ENCODE measurements at regions not wholly inside any gene's neighbourhood (a gene's known extent, or its start where the extent isn't known, plus 50 kb on each side); places are given as distances from the start of the nearest gene placed in this dataset.

DNA sequence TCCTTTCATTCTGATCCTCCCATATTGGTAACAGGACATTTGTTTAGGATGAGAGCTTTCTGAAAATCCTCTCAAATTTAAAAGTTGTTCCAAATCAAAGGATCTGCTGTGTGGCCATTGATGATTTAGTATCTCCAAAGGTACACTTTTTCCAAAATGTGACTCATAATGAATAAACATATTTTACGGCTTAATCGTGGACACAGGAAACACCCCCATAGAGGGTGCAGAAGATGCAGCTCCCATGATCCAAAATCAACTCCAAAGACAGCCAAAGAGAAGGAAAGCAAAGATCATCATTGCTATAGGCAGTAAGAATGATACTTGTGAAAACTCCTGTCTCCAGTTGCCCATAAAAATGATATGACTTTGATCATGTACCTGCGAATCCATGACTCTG, 239.7 kb downstream of the PIK3R1 start:
- DNase-seq, result no peak

DNA sequence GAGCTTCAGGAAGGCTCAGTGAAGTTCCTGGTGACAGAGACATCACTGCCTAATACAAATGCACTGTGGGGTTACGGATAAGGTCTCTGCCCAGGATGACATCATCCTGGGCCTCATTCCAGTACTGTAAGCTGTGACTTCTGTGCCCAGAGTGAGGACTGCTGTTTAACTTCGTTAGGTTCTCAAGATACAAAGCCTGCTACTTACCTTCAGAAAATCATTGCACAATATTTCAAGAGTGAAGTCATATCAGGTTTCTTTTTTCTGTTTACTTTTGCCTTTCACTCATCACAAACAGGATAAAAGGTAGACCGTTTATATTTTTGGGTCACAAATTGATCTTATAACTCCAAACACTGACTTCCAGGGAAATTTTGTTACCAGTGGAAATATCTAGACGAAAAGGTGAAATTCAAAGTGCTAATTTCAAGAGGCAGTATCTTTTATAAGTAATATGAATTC, 241.2 kb downstream of the PIK3R1 start:
- peak in 2 of 4 experiments; percentile 18 to 40 for DNase-seq

- no peak for DNase-seq
Measured at GRCh38 chr5:68457285-68457684, 241.7 kb downstream of the PIK3R1 start.

DNA sequence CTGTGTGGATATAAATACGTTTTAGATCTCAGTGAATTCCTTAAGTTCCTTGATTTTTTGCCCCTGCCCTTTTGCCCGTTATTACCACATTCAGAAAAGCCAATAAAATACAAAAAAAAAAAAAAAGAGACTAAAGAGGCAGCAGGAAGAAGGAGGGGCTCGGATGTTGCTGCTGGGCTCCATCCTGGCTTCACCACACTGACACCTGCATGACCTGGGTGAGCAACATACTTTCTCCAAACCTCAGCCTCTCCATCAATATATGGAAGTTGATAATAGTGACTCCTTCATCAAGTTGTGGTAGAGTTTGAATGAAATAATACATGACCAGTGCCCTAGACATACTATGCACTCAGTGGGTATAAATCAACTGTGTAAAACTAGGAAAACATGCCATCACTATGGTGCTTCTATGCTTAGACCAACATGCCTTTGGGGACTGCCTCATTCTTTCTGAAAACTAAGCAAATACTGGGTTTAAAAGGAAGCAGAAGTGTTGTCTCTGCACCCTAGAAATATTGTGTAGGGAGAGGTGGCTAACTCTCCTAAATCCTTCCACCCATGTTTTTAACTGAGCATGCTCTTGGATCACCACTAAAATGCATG, 243.0 kb downstream of the PIK3R1 start:
- peak in 2 of 4 experiments; percentile 32 to 48 for DNase-seq

DNA sequence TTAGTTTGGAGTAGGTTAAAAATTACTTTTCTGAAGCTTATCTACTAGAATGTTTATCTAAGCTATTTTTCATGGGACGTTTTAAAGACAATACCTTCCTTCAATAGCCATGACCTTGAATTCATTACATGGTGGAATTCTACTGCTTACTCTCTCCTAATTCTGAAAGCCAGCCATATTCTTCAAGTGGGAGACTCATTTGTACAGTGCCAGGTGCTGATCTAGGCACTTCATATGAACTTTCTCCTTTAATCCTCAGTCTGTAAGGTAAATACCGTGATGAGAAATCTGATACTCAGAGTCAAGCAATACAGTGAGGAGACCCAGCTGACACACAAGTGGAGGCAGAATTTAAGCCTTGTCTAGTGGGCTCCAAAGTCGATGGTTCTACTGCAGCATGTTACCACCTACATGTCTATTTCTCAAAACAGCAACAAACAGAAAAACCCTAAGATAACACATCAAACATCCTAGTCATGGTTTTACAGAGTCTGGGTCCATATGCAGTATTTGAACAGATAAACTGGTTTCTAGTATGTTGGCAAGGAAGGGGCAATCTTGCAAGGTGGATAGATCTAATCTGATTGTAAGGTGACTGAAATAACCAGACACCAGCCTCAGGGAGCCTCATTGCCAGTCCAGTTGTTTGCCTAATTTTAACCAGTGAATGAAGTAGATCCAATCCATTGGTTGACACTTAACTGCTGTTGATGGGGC, 243.7 kb downstream of the PIK3R1 start:
- DNase-seq, result no peak

DNA sequence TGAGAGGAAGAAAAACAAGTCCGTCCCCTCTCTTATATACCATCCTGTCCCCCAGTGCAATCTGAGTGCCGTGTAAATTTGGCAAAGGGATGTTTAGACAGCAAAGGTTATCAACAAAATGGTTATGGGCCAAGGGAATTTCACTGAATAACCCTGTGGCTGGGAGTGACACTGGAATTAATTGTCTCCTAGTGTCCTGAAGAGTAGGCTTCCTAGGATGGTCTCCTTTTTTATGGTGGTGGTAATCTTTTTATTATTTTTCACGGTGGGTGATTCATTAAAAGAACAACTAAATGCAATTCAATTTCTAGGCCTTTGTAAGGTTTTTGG, 244.2 kb downstream of the PIK3R1 start:
- no peak for DNase-seq

DNA sequence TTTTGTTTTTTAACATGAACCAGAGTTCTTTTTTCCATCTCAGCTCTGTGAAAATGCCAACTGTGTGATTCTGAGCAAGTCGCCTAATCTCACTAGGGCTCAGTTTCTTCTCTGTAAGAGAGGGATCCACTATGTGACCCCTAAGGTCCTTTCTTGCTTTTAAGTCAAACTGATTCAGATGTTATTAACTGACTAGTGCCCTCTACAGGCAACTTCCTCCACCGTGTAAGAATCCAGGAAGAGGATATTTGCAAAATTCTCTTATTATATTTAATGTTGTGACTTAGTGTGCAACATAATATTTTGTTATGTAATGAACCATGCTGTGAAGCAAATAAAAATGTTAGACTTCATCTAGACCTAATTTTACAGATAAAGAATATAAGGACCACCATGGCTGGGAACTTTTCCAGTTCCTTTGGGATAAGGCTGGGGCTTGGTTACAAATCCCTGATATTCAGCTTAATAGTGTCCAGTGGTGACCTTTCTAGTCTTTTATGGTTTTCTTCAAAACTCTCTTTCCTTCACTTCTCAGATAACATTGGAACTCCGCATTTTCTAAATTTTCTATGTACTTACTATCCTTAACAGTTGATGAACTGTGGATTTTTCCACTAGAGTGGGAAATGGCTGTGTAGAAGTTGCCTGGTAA, 244.7 kb downstream of the PIK3R1 start:
- peak; percentile 73 to 90 (median 78) for DNase-seq

GRCh38 chr5:68463606-68464005, 248.1 kb downstream of the PIK3R1 start:
- no peak for DNase-seq

DNA sequence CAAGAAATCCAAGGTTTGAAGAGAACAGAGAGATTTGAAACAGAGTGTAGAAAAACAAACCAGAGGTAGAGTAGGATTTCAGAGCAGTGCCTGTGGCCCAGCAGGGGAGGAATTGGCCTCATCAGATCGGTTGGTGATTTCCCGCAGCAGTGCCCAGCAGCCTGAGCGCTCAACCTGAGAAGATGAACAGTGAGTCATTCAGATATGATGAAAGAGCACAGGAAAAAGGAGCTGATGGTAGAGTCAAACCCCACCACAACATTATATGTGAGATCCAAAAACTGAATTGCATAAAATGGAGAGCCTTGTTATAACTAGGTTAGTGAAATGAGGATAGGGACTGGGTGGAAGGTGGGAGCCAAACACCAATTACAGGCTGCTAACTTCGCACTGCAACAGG, 248.9 kb downstream of the PIK3R1 start:
- DNase-seq, result peak in 1 of 4 experiments; percentile 9

DNA sequence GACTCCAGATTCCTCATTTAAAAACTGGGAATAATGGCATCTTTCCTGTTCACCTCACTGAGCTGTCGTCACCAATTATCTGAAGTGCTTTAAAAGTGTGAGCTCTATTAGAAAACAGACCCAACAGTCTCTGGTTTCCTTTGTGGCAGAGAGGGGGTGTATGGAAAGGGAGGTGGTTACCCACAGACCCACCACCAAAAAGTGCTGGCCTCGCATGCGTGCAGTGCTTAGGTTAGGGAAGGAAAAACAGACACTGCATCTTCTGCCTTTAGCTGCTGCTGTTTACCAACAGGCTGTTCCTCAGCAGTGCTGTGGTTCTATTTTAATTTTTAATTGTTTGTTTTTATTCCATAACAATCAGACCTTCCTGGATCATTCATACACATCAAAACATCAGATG, 249.6 kb downstream of the PIK3R1 start:
- no peak for DNase-seq

- DNase-seq, result no peak
Measured at GRCh38 chr5:68465934-68466551, 250.5 kb downstream of the PIK3R1 start.

- DNase-seq, result no peak
Measured at GRCh38 chr5:68467208-68467607, 251.7 kb downstream of the PIK3R1 start.

DNA sequence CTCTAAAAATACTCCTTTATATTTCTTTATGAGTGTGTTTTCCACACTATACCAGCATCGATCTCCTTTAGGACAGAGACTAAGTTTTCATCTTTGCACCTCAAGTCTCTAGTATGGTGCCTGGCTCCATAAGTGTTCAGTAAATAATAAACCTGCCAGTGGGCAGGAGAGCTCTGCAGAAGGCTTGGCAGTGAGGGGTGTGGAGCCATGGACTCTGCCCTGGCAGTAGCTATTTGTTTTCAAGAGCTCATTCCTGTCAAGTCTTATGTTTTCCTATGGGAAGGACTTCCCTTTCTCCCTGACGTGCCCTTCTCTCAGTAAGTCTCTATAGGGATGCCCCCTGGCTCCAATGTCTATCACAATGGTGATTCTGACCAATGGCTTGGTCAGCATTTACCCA, 252.2 kb downstream of the PIK3R1 start:
- DNase-seq, result no peak

- no peak for DNase-seq
Measured at GRCh38 chr5:68468322-68468721, 252.8 kb downstream of the PIK3R1 start.

- DNase-seq, result no peak
Measured at GRCh38 chr5:68475476-68475983, 260.0 kb downstream of the PIK3R1 start.

DNA sequence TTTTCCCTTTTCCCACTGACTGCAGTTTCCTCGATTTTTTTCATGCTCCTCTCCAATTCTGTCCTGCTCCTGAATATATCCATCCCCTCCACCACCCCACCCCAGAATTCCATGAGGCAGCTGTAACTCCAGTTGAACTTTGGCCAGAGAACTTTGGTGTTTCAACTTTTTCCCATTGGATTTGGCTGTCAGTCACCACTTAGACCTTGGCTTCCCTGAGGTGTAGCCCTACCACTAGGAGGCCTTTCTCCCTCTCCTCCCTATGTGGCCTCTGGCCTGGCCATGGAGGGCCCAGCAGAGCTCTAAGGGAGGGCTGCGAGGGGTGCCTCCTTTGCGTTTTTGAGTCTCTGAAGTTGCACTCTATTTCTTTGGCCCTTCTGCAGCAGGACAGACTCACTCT, 261.3 kb downstream of the PIK3R1 start:
- DNase-seq, result no peak

- DNase-seq, result no peak
Measured at GRCh38 chr5:68478301-68479095, 262.9 kb downstream of the PIK3R1 start.

GRCh38 chr5:68479524-68479923, 264.0 kb downstream of the PIK3R1 start:
- no peak for DNase-seq

GRCh38 chr5:68480335-68480940, 264.9 kb downstream of the PIK3R1 start:
- DNase-seq, result no peak

DNA sequence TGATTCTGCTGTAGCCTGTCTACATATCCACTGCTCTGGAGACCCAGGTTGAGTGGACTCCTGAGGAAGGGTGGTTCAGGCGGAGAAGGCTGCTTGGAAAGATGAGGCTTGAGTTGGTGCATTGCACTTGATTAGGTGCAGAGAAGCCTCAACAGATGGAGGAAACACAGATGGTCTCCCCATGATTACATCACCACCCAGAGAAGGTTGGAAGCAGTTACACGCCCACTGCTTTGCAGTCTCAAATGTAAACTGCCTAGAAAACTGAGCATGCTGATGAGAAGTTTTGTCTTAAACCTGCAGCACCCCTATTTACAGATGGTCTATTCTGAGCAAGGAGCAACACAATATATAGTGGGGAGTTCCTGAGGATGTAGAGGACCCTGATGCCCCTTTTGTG, 266.6 kb downstream of the PIK3R1 start:
- DNase-seq, result no peak

DNA sequence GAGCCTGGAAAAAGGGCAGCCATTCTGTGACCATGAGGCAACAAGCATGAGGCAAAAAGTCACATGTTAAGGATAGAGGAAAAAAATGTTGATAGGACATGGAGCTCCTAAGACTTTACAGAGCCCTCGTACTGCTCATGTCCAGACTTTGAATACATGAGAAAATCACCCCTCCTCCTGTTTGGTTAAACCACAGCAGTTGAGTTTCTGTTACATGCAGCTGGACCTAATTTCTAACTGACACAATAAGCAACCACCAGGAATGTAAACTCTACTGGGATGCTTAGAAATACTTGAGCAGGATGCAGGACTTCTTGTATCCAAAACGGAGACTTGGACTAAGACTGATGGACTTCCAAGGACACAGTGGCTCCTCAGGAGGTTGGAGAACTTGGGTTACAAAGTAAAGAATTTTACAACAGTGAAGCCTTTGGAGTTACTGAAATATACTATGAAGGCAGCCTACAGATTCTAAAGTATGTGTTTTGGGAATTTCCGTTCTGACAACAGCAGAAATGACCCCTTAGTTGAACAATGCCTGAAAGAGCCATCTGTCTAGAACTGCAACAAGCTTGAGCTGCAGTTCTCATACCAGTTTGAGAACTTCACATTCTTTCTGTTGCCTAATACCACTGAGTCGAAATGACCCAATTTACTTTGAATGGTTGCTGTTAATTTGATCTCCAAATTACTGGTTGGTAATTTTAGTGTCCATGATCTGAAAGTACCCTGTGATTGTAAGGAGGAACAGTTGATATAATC, 268.9 kb downstream of the PIK3R1 start:
- no peak for DNase-seq
